CD4-positive, alpha-beta T cell treated with Interleukin-2 at 100 ng/mL for 4 hours (primary cell): ENCODE measurements at regions not wholly inside any gene's neighbourhood (a gene's known extent, or its start where the extent isn't known, plus 50 kb on each side); places are given as distances from the start of the nearest gene placed in this dataset.
"Not testable (repeated sequence)": the region's sequence is repeated elsewhere in the genome, so short reads cannot be mapped to it uniquely, and the experiment has no call there.

Experiments used
- DNase-seq: peaks from one replicate; pipeline ENCODE4 v3.0.0-alpha.2; 2020; ENCODE audit warnings: low spot score

DNA sequence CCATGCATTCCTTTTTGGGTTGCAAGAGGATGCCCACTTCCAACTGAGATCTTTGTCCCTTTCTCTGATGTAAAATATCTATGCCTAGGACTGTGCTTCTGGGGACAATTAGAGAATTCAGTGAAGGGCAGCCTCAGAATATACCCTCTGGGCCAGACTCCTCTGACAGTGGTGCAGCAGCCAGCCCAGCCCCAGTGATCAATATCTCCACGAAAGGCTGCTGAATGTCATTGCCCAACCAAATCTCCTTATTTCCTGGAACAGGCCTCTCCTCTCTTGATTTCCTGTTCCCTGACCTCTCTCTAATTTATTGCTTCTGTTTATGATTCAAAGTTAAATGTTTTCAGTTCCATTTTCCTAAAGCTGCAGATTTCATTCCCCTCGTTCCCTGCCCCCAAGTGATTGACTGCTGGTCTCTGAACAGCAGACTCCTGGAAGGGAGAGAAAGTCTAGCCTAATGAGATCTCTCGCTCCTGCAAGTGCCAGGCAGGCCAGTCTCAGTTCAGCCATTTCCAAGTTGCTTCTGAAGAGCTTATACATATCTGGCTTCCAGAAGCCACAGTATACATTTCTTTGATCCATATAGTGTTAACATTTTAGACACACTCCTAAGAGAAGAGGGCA is 104.4 kb upstream of the SALL1 start:
- DNase-seq: no peak

GRCh38 chr16:51254390-51254789 is 103.3 kb upstream of the SALL1 start:
- not testable (repeated sequence) for DNase-seq

DNA sequence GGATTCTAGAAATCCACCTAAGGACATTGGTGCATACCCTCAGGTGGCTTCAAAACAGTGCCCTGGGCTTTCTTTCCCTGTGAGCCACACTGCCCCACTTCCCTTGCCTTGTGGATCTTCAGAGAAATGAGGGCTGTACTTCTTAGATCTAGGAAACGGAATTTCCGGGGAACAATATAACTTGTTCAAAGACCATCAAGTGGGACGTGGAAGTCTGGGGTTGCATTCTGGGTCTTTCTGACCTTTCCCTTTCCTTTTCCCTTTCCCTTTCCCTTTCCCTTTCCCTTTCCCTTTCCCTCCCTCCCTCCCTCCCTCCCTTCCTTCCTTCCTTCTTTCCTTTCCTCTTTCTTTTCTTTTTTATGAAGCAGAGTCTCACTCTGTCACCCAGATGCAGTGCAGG is 97.1 kb upstream of the SALL1 start:
- DNase-seq: no peak

- no peak for DNase-seq
Observed at GRCh38 chr16:51245658-51245995, 94.6 kb upstream of the SALL1 start.

DNA sequence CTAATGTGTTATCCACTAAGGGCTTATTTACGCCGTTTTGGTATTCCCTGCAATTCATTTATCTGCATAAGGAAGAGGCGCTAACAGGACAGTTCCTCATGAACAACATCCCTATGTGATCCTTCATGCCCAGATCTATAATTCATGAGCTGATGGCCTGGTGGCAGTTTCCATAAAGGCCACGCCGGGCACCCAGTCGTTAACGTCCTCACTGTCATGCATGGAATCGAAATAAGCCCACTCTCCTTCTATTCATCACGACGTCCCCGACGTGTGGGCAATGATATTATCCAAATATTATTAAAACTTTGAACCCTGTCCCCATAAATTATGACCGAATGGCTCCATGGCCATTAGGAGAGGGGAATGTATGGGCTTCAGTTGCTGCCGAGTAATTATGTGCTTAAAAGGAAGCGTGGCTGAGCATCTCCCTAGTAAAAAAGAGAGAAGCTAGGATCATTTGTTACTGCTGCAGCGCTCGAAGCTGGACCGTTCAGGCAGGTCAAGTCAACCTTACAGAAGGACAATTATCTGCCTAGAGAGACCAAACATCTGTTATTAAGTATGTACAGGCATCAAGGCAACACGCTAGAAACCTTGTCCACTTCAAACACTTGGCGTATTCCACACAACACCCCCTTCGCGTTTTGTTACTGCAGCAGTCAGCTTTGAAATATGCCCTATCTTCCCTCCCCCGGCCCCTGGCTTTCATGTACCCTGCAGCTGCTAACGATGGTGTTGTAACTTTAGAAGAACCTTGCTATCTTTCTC is 94.0 kb upstream of the SALL1 start:
- no peak for DNase-seq

DNA sequence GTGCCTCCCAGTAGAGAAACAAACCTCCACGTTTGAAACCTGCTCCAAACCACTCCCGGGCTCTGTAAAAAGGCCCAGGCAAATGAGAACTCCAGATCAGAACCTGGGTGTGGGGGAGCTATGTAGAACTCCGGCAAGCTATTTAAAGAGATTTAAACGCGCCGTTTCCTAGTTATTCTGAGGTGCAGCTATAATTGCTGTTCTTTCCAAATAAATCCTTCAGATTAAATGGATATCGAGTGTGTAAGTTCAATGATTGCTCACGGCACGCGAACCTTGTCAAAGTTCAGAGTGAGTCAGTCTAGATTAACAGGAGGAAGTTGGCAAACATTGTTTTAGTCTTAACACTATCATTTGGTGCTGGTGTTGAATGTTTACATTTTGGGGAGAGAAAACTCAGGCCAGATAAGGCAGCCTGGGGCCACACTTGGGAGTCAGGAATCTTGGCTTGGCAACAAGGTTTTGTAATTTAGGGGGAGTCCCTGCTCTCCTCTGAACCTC is 92.9 kb upstream of the SALL1 start:
- DNase-seq: no peak

DNA sequence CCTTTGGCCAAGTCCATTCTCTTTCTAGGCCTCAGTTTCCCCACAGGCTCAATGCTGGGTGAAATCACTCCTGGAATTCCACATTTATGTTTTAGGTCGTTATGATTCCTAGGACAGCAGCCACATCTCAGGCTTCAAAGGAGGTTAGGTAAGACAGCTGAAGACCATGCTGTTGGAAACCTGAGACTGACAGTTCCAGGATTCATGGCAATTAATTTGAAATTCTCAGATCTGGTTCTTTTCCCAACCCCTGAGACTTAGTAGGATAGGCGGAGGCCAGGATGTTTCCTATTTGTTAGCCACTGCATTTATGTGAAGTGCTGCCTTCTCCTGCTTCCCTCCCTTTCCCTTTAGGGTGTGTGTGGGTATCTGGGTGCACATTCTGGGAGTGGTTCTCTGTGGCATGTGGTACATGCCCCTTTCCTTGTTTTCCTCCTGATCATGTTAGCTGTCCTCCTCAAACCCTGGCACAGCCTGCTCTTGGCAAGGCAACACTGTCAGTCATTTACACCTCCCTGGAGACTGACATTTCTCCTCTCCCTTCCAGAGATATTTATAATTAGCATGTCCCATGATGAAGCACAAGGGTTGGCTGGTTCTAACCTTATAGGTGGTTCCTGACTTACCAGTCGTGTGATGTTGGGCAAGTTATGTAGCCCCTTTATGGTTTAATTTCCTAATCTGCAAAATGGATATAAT is 91.4 kb upstream of the SALL1 start:
- no peak for DNase-seq

GRCh38 chr16:51239196-51239595 is 88.1 kb upstream of the SALL1 start:
- no peak for DNase-seq

DNA sequence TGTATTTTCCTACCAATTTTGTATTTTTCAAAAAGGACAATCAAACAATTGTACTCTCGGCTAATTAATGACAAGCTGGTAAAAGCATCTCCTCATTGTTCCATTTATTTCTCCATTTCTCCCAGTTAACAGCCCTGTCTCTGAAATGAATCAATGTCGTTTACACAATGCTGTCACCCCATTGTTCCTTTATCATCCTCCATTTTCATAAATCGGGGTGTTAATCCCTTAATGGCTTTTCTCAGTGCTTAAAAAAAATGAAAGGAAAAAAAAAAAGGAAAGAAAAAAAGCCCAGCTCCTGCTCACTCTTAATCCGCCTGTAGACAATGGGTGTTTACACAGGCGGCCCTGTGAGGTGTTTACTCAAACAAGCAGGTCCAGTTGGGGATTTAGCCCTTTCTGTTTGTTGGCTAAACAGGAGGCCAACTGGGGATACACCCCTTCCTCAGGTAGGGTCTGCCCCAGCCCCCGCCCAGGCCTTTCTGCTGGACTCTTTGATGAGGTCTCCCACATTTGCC is 86.8 kb upstream of the SALL1 start:
- DNase-seq: no peak

DNA sequence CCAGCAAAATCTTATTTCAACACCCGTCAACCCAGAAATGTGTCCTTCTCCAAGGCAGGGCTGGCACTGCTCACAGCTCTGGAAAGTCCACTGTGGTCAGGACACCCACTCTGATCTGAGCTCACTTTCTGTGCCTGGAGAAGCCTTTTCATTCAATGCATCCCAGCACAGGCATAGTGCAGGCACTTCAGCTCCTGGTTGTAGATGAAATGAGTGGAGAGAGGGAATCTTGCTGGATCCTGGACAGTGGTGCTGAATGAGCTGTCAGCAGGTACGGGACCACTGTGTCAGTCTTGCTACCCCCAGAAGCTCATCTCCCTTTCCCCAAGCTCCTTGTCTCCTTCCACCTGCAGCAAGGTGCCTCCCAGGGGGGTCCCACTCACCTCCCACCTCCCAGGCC is 86.1 kb upstream of the SALL1 start:
- DNase-seq: no peak

DNA sequence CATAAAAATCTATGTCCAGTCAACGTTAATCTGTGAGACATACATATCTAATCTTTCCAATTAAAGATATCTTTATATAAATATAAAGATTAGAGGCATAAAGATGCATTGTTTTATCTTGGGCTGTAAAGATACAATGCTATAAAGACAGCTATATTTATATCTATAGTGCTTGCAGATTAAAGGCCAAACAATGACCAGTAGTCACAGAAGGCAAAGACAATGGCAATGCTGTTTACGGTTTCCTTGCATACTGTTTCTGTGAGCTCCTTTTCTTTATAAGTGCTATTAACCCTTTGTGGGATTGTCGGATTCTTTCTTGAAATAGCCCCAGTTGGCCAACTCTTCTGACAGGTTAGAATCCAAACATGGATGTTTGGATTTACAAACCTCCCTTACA is 85.5 kb upstream of the SALL1 start:
- no peak for DNase-seq

DNA sequence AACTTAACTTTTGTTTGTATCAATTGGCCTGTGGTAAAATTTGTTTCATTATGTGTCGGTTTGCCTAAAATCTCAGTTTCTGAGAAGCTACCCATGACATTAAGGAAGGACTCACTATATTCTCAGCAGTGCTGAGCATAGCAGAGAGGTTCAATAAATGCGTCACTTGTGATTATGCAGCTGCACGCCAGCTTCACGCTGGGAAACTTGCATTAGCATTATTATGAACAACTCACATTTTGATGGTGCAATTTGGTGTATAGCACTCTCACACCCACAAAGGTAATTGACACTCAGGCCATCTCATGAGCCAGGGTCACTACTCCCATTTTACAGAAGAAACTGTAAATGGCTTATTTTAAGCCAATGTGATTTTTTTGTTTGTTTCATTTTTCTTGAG is 80.6 kb upstream of the SALL1 start:
- no peak for DNase-seq

- not testable (repeated sequence) for DNase-seq
Observed at GRCh38 chr16:51230035-51230434, 79.0 kb upstream of the SALL1 start.

- no peak for DNase-seq
Observed at GRCh38 chr16:51228097-51228659, 77.1 kb upstream of the SALL1 start.

- DNase-seq: no peak
Observed at GRCh38 chr16:51225878-51226277, 74.8 kb upstream of the SALL1 start.

DNA sequence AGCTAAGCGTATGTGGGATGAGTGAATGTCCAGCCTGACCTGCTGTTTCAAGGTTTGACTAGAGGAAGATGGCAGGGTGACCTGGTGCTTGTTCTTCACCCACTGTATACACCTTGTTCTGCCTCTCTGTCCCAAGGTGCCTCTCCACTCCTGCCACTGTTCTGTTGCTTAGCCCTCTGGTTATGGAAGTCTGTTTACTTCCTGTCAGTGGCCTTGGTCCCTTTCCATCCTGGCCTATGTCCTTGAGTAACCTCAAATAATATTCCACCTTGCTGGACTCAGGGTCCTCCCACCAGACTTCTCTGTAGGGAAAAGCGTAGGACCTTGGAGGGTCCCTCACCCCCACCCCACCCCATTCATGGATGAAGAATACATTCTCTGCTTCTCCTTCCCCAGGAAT is 73.2 kb upstream of the SALL1 start:
- DNase-seq: no peak

DNA sequence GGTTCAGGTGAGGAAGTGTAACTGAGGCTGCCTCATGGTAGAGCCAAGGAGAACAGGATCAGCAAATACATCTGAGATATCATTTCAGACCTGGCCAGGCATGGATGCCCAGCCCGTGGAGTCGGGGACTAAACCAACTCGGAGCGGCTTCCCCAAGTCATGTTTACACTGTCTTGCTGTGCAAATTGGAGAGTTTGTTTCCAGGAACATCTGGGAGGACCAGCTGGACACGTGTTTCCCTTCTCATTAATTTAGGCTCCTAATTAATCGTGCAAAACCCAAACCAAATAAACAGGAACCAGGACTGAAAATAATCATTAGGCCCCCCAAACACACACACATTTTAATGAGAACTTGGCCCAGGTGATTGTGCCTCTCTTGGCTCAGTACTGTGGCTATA is 70.9 kb upstream of the SALL1 start:
- no peak for DNase-seq

DNA sequence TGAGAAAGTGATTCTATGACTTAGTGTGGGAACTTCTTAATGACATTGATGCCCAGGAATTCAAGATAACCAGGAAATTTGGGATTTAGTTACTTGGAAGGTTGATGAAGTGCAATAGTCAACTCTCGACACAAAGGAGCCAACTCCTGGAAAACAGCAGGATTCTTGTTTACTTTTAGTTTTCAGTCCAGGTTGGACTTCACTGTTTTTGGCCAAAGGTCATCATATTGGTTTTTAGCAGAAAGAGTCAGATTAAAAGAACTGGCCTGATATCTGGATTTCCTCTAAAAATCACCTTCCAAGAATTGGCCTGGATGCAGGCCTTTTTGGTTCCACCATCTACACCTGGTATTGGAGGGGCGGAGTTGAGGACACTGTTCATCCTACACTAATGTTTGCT is 60.1 kb upstream of the SALL1 start:
- no peak for DNase-seq

- no peak for DNase-seq
Observed at GRCh38 chr16:51210087-51210486, 59.0 kb upstream of the SALL1 start.

GRCh38 chr16:51201604-51202003 is 50.5 kb upstream of the SALL1 start:
- DNase-seq: no peak
